ENCODE measurements at regions not wholly inside any gene's neighbourhood (a gene's known extent, or its start where the extent isn't known, plus 50 kb on each side); places are given as distances from the start of the nearest gene placed in this dataset.

DNA sequence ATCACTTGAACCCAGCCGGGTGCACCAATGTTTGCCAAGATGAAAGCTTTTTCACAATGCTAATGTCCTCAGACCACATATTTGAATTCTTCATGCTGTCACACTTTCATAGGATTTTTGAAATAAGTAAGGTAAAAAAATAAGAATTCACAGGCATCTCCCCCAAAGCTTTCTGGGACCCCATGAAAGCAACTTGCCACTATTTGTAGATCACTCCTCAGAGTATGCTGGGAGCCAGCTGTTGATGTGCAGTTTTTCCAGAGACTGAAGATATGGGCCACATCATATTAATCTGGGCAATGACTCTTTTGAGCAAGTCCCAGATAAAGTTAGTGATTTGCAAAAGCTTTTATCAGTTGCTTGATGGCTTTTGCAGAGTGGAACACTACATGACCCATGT lies 507.9 kb downstream of the RASEF start:
- Histone ChIP-seq H3K36me3 (no peaks in the 10 kb centered on the region), H3K27ac (no peak overlapping the region), H3K4me1 (no peaks in the 10 kb centered on the region), H3K9me3 (no peaks in the 10 kb centered on the region), H3K9ac (ENCODE audit: low read depth in 2 of 2, low read length in 2 of 2) (no peak overlapping the region), H3K4me3 (no peak overlapping the region), H3K27me3 (no peaks in the 10 kb centered on the region)
- intact Hi-C loops (cut with DNase I), result no loop called here
- no peak for DNase-seq
- TF ChIP-seq, protein P1, sequence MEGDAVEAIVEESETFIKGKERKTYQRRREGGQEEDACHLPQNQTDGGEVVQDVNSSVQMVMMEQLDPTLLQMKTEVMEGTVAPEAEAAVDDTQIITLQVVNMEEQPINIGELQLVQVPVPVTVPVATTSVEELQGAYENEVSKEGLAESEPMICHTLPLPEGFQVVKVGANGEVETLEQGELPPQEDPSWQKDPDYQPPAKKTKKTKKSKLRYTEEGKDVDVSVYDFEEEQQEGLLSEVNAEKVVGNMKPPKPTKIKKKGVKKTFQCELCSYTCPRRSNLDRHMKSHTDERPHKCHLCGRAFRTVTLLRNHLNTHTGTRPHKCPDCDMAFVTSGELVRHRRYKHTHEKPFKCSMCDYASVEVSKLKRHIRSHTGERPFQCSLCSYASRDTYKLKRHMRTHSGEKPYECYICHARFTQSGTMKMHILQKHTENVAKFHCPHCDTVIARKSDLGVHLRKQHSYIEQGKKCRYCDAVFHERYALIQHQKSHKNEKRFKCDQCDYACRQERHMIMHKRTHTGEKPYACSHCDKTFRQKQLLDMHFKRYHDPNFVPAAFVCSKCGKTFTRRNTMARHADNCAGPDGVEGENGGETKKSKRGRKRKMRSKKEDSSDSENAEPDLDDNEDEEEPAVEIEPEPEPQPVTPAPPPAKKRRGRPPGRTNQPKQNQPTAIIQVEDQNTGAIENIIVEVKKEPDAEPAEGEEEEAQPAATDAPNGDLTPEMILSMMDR (IDR thresholded peaks at IDR 0.05), result no peak

DNA sequence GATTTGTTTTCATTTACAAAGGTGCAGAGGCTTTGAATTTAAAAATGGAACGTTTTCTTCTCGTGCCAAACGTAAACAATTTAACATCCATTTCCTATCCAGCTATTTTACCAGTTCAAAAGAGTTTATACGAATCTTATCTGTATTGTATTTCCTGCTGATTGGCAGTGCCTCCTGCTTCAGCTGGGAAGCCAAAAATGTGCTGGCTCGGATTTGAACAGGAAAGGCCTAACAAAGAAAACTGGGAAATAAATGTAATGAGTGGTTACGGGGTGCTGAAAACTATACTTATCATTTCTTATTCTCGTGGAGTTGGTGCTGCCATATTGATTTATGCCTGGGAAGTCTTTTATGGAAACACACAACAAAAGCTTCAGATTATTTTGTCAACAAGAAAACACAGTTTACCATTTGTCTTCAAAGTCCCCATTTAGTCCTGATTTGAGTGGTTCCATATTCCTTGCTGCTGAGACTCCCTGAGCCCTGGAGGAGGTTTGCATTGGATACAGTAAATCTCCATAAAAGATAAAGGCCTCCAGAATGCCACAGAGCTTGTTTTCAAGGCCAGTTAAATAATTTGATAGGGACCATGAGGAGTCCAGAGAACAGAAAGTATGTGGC lies 507.4 kb downstream of the RASEF start:
- no peaks in the 10 kb centered on the region for H3K4me1 ChIP-seq
- no peak for DNase-seq
- intact Hi-C loops (cut with DNase I), result no loop called here

DNA sequence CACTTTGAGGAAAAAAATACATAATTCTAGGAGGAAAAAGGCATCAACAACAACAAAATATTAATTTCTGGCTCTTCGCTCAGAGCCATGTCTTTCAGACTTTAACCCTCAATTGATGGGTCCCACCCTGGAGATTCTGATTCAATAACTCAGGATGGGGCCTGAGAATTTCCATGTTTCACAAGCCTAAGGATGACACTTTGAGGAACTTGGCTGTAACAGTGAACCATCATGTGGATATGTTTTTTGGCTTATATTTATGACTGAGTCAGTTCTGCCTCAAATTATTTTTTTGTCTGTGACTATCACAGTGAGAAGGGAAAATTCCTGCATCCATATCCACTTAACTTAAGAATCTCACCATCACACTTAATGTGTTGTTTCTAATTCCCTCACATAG lies 504.6 kb downstream of the RASEF start:
- TF ChIP-seq, protein P1 (IDR thresholded peaks at IDR 0.05), result no peak
- no peak for DNase-seq
- no peaks in the 10 kb centered on the region for H3K36me3 ChIP-seq
- no peak overlapping the region for H3K4me3 ChIP-seq
- H3K4me1 ChIP-seq, result no peaks in the 10 kb centered on the region
- no peaks in the 10 kb centered on the region for H3K27me3 ChIP-seq
- H3K27ac ChIP-seq, result no peak overlapping the region
- H3K9ac ChIP-seq (ENCODE audit: low read depth in 2 of 2, low read length in 2 of 2), result no peak overlapping the region
- H3K9me3 ChIP-seq, result no peaks in the 10 kb centered on the region
- intact Hi-C loops (cut with DNase I), result no loop called here

More for the DNA sequence above, 507.4 kb downstream of the RASEF start:
- Histone ChIP-seq H3K9me3 (no peaks in the 10 kb centered on the region), H3K36me3 (no peaks in the 10 kb centered on the region), H3K9ac (ENCODE audit: low read depth in 2 of 2, low read length in 2 of 2) (no peak overlapping the region), H3K4me3 (no peak overlapping the region), H3K27ac (no peak overlapping the region), H3K27me3 (no peaks in the 10 kb centered on the region)
- TF ChIP-seq, protein P1 (IDR thresholded peaks at IDR 0.05), result no peak

DNA sequence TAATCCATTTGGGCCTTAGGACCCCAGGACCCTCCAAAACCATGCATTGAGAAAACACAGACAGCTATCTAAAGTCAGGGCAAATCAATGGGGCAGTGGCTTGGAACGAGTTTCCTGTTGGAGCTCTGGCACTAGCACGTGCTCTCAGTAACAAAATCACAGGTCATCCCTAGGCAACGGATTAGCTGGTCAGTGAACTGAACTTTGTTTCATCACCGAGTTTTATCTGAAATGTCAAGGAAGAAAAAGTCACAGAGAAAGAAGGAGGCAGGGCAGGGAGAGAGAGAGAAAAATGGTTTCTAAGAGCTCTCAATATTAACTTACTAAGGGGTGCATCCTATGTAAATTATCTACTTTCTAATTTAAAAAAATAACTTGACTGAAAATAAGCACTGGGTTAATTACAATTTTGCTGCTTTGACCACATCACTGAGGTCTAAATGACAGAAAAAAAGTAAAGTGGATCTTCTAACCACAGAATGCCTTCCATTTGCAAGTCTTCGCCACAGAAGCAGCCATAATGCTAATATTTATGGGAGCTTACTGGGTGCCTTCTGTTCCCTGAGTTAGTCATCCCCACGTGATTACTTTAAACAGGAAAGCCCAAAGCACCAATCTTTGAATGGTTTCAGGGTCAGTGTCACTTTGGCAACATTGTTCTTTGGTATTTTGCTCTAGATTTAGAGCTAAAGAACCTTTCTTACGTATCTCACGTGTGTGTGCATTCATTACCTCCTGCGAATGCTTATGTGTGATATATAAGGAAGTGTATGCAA lies 503.9 kb downstream of the RASEF start:
- intact Hi-C loops (cut with DNase I), result no loop called here
- H3K36me3 ChIP-seq, result no peaks in the 10 kb centered on the region
- DNase-seq, result no peak
- TF ChIP-seq, protein P1 (IDR thresholded peaks at IDR 0.05), result no peak
- H3K4me1 ChIP-seq, result no peaks in the 10 kb centered on the region
- H3K9me3 ChIP-seq, result no peaks in the 10 kb centered on the region
- no peak overlapping the region for H3K9ac ChIP-seq (ENCODE audit: low read depth in 2 of 2, low read length in 2 of 2)
- no peak overlapping the region for H3K4me3 ChIP-seq
- no peaks in the 10 kb centered on the region for H3K27me3 ChIP-seq
- H3K27ac ChIP-seq, result no peak overlapping the region

DNA sequence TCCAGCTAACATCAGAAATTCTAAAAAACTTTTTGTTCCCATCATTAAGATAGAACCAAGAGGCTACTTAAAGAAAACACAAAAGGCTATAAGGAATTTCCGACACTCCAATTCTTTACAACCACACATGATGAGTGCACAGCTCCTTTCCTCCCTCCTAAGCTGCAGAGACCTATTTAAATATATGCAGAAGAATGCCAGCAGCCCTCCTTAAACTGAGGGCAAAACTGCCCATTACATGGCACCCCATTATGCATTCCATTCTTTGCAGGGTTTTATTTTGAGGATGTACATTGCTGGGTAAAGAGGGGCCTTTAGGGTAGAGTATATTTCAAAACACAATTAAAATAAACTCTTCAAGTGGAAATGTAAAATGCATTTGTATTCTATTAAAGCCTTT lies 502.9 kb downstream of the RASEF start:
- no peaks in the 10 kb centered on the region for H3K9me3 ChIP-seq
- no peak for DNase-seq
- TF ChIP-seq, protein P1 (IDR thresholded peaks at IDR 0.05), result no peak
- H3K4me1 ChIP-seq, result no peaks in the 10 kb centered on the region
- intact Hi-C loops (cut with DNase I), result no loop called here
- H3K36me3 ChIP-seq, result no peaks in the 10 kb centered on the region
- no peak overlapping the region for H3K27ac ChIP-seq
- no peak overlapping the region for H3K9ac ChIP-seq (ENCODE audit: low read depth in 2 of 2, low read length in 2 of 2)
- no peaks in the 10 kb centered on the region for H3K27me3 ChIP-seq
- no peak overlapping the region for H3K4me3 ChIP-seq

All from colonic mucosa (tissue), 4 donors.